T-cell (primary cell): ENCODE measurements at regions not wholly inside any gene's neighbourhood (a gene's known extent, or its start where the extent isn't known, plus 50 kb on each side); places are given as distances from the start of the nearest gene placed in this dataset.

Source experiments
- ATAC-seq, 4 experiments: fragments of 200-7000 bp in 3 of 4; fragments of 150-1000 bp in 1 of 4; cut with Tn5 transposase; replicated peaks in 1 of 4; 1 replicate in 3 of 4; 2 replicates in 1 of 4; pipeline ENCODE4 v1.10.0; 2021; ENCODE audit warnings: moderate library complexity in 3 of 4, mild to moderate bottlenecking in 2 of 4, moderate number of reproducible peaks in 1 of 4
- CTCF ChIA-PET, 2 donors: fragments of 300-600 bp; sonication (Branson Sonifier 250); formaldehyde crosslinking; loops; one replicate each; lab custom pipeline; 2022; ENCODE audit warnings: antibody characterized with exemption in 2 of 2; lab: Charles Lee
- POLR2A ChIA-PET, 2 donors: fragments of 300-600 bp; sonication (Branson Sonifier 250); formaldehyde crosslinking; loops; one replicate each; lab custom pipeline; 2022; ENCODE audit warnings: antibody characterized with exemption in 2 of 2; lab: Charles Lee
- DNase-seq, 35 experiments: peaks; one replicate each; pipeline versions ENCODE4 v3.0.0 to v3.0.0-alpha.2; 2013 to 2023
- H3K27ac ChIP-seq: one replicate; pipeline ENCODE4 v1.5.1; 2013; ENCODE audit warnings: low read length
- H3K27me3 ChIP-seq, 2 experiments: replicated peaks in 1 of 2; 1 replicate in 1 of 2; 2 replicates in 1 of 2; pipeline versions ENCODE4 v1.6.1 to v1.7.0; 2013; ENCODE audit warnings: low read length in 1 of 2, mixed read lengths in 1 of 2; ENCODE audit not compliant: control insufficient read depth in 2 of 2, insufficient read depth in 2 of 2; ENCODE audit errors: extremely low read depth in 1 of 2
- H3K36me3 ChIP-seq, 2 donors: 1 replicate in 1 of 2; 2 replicates in 1 of 2; pipeline versions ENCODE4 v1.6.1 to v1.7.0; 2013; ENCODE audit warnings: low read length in 1 of 2; ENCODE audit not compliant: control insufficient read depth in 2 of 2, insufficient read depth in 1 of 2; ENCODE audit errors: extremely low read depth in 1 of 2
- H3K4me1 ChIP-seq, 2 experiments: 1 replicate in 1 of 2; 2 replicates in 1 of 2; pipeline versions ENCODE4 v1.6.1 to v1.7.0; 2013; ENCODE audit warnings: low read length in 2 of 2, mixed read lengths in 1 of 2; ENCODE audit not compliant: insufficient read depth in 2 of 2, control insufficient read depth in 1 of 2; ENCODE audit errors: extremely low read depth in 1 of 2
- H3K4me3 ChIP-seq, 2 donors: 1 replicate in 1 of 2; 2 replicates in 1 of 2; pipeline versions ENCODE4 v1.5.1 to v1.7.0; 2013; ENCODE audit warnings: mild to moderate bottlenecking in 2 of 2, low read length in 1 of 2, moderate library complexity in 1 of 2; ENCODE audit not compliant: control insufficient read depth in 1 of 2; ENCODE audit errors: extremely low read depth in 1 of 2
- H3K9me3 ChIP-seq: 2 replicates; pipeline ENCODE4 v1.7.0; 2013
- H3K27ac Mint-ChIP-seq, 2 donors: one replicate each; pipeline ENCODE4 v1.8.0; 2020 to 2021; ENCODE audit warnings: mild to moderate bottlenecking in 2 of 2, mixed read lengths in 2 of 2
- H3K27me3 Mint-ChIP-seq, 2 donors: one replicate each; pipeline ENCODE4 v1.8.0; 2021 to 2022; ENCODE audit warnings: mixed read lengths in 2 of 2
- H3K36me3 Mint-ChIP-seq: one replicate; pipeline ENCODE4 v1.8.0; 2021; ENCODE audit warnings: mixed read lengths
- H3K4me1 Mint-ChIP-seq, 3 donors: one replicate each; pipeline ENCODE4 v1.8.0; 2020 to 2022; ENCODE audit warnings: mixed read lengths in 3 of 3, mild to moderate bottlenecking in 1 of 3
- H3K4me3 Mint-ChIP-seq, 3 donors: one replicate each; pipeline ENCODE4 v1.8.0; 2020 to 2022; ENCODE audit warnings: mild to moderate bottlenecking in 3 of 3, mixed read lengths in 3 of 3, moderate library complexity in 3 of 3
- H3K9me3 Mint-ChIP-seq, 3 donors: one replicate each; pipeline ENCODE4 v1.8.0; 2020 to 2022; ENCODE audit warnings: mixed read lengths in 3 of 3
- WGBS: methylation state at CpG from one replicate; pipeline ENCODE4 v1.1.5; 2013; ENCODE audit warnings: missing lambda C conversion rate; ENCODE audit not compliant: insufficient coverage; 5-methylcytosine and 5-hydroxymethylcytosine counted together

GRCh38 chr10:20726381-20726780 lies 170.7 kb downstream of the NEBL start:
- Histone ChIP-seq H3K27me3 (no peaks in the 10 kb centered on the region), H3K36me3 (no peaks in the 10 kb centered on the region), H3K9me3 (peaks cover 2% of the 10 kb centered on the region), H3K4me1 (no peaks in the 10 kb centered on the region), H3K4me3 (no peak overlapping the region), H3K27ac (no peak overlapping the region)
- H3K27ac Mint-ChIP-seq, result no peak overlapping the region
- CTCF ChIA-PET, result no interaction called here
- H3K4me3 Mint-ChIP-seq, result no peak overlapping the region
- H3K9me3 Mint-ChIP-seq, result peaks cover 7 to 28% (median 9%) of the 10 kb centered on the region in 3 donors
- no peaks in the 10 kb centered on the region for H3K27me3 Mint-ChIP-seq
- H3K36me3 Mint-ChIP-seq, result no peaks in the 10 kb centered on the region
- ATAC-seq (no peak), DNase-seq (peak in 1 of 35 experiments; percentile 1)
- H3K4me1 Mint-ChIP-seq, result no peaks in the 10 kb centered on the region
- POLR2A ChIA-PET, result no interaction called here
- WGBS, result 90% methylated on average over 3 of the region's 3 CpGs

- H3K4me3 ChIP-seq, result no peak overlapping the region
- Mint-ChIP-seq H3K9me3 (peaks cover 4 to 13% (median 10%) of the 10 kb centered on the region in 3 donors), H3K4me1 (no peaks in the 10 kb centered on the region), H3K36me3 (no peaks in the 10 kb centered on the region), H3K27ac (no peak overlapping the region), H3K4me3 (no peak overlapping the region), H3K27me3 (no peaks in the 10 kb centered on the region)
- no peaks in the 10 kb centered on the region for H3K27me3 ChIP-seq
- H3K9me3 ChIP-seq, result peaks cover 2% of the 10 kb centered on the region
- no peak overlapping the region for H3K27ac ChIP-seq
- ChIA-PET POLR2A (no interaction called here), CTCF (no interaction called here)
- DNase-seq, result no peak
- ATAC-seq, result no peak
- no peaks in the 10 kb centered on the region for H3K36me3 ChIP-seq
- H3K4me1 ChIP-seq, result no peaks in the 10 kb centered on the region
- no CpG with 5 or more reads among the region's 1 CpG for WGBS
Observed at GRCh38 chr10:20714979-20715378, 182.1 kb downstream of the NEBL start.

DNA sequence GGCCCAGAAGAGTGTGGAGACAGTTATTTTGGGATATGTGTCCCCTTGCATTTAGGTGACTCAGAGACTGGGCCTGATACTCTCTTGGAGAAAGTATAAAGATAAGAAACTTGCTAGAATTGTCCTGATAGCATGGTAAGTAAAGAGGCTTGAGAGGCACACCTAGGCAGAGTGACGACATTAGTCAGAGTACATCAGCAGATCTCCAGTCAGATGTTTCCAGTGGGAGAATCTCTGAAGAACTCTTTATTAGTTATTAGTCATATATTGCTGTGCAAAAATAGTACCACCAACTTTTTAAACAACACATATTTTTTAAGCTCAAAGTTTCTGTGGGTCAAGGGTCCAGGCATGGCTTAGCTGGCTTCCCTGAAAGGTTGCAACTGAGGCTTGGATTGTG lies 182.6 kb downstream of the NEBL start:
- ATAC-seq (no peak), DNase-seq (no peak)
- Histone ChIP-seq H3K4me3 (no peak overlapping the region), H3K36me3 (no peaks in the 10 kb centered on the region), H3K27me3 (no peaks in the 10 kb centered on the region), H3K4me1 (no peaks in the 10 kb centered on the region), H3K9me3 (peaks cover 2% of the 10 kb centered on the region), H3K27ac (no peak overlapping the region)
- CTCF ChIA-PET, result no interaction called here
- peaks cover 4 to 13% (median 10%) of the 10 kb centered on the region in 3 donors for H3K9me3 Mint-ChIP-seq
- H3K27ac Mint-ChIP-seq, result no peak overlapping the region
- no peaks in the 10 kb centered on the region for H3K36me3 Mint-ChIP-seq
- no peak overlapping the region for H3K4me3 Mint-ChIP-seq
- no peaks in the 10 kb centered on the region for H3K4me1 Mint-ChIP-seq
- no CpG with 5 or more reads among the region's 1 CpG for WGBS
- H3K27me3 Mint-ChIP-seq, result no peaks in the 10 kb centered on the region
- POLR2A ChIA-PET, result no interaction called here

DNA sequence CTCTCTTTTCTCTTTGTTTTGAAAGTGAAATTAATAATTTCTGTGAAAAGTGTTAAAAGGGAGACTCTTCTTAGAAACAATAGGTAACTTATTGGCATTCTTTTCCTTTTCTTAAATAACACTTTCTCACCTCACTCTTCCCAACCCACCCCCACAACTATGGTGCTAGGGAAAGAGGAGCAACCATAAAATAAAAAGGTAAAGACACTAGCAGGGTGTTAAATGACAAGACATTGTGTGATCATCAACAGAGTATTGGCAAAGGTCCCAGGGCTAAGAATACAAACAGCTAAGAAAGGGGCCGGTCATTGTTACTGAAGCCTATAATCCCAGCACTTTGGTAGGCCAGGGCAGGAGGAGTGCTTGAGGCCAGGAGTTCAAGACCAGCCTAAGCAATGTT lies 183.7 kb downstream of the NEBL start:
- Mint-ChIP-seq H3K27me3 (no peaks in the 10 kb centered on the region), H3K4me1 (no peaks in the 10 kb centered on the region), H3K36me3 (no peaks in the 10 kb centered on the region), H3K27ac (no peak overlapping the region), H3K9me3 (peaks cover 4 to 12% (median 10%) of the 10 kb centered on the region in 3 donors), H3K4me3 (no peak overlapping the region)
- DNase-seq (no peak), ATAC-seq (no peak)
- no peak overlapping the region for H3K4me3 ChIP-seq
- no peaks in the 10 kb centered on the region for H3K27me3 ChIP-seq
- H3K4me1 ChIP-seq, result no peaks in the 10 kb centered on the region
- H3K36me3 ChIP-seq, result no peaks in the 10 kb centered on the region
- POLR2A ChIA-PET, result no interaction called here
- peaks cover 2% of the 10 kb centered on the region for H3K9me3 ChIP-seq
- 100% methylated on average over 1 of the region's 1 CpG for WGBS
- no peak overlapping the region for H3K27ac ChIP-seq
- CTCF ChIA-PET, result no interaction called here

DNA sequence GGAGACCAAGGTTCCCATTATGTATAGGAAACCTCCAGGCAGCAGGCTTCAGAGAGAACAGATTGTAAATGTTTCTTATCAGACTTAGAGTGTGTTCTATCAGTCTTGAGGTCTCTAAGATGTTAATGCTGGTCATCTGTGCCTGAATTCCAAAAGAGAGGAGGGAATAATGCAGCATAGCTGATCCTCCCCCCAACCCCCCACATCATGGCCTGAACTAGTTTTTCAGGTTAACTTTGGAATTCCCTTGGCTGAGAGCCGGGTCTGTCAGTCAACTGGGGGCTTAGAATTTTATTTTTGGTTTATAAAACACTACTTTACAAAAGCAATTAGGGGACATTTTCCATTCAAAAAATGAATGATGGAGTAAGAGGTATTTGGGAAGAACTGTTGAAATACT lies 184.3 kb downstream of the NEBL start:
- Mint-ChIP-seq H3K27me3 (no peaks in the 10 kb centered on the region), H3K4me1 (no peaks in the 10 kb centered on the region), H3K4me3 (no peak overlapping the region), H3K36me3 (no peaks in the 10 kb centered on the region), H3K9me3 (peaks cover 4 to 11% (median 10%) of the 10 kb centered on the region in 3 donors), H3K27ac (no peak overlapping the region)
- peaks cover 2% of the 10 kb centered on the region for H3K9me3 ChIP-seq
- WGBS, result no CpG with 5 or more reads among the region's 1 CpG
- H3K4me3 ChIP-seq, result no peak overlapping the region
- ATAC-seq (no peak), DNase-seq (no peak)
- CTCF ChIA-PET, result no interaction called here
- H3K4me1 ChIP-seq, result no peaks in the 10 kb centered on the region
- no peaks in the 10 kb centered on the region for H3K36me3 ChIP-seq
- POLR2A ChIA-PET, result no interaction called here
- H3K27ac ChIP-seq, result no peak overlapping the region
- H3K27me3 ChIP-seq, result no peaks in the 10 kb centered on the region

DNA sequence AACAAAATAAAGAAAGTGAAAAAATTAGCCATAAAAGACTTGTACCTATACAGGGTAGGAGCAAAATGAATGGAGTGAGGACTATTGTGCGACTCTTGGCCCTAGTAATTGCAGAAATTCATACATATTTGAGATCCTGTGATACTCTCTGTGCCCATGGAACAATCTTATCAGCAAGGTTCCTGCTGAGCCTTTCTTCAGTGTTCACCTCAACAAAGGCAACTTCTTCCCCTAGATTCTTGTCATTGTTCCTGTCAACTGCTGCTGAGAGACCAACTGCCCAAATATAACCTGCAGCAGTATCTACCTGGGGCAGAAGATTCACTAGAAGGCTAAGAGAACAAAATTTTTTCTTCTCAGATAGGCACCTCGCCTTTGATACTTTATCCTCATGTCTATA lies 187.4 kb downstream of the NEBL start:
- Mint-ChIP-seq H3K27me3 (no peaks in the 10 kb centered on the region), H3K36me3 (no peaks in the 10 kb centered on the region), H3K4me3 (no peak overlapping the region), H3K27ac (no peak overlapping the region), H3K9me3 (peaks cover under 1 to 7% (median 6%) of the 10 kb centered on the region in 3 donors), H3K4me1 (no peaks in the 10 kb centered on the region)
- POLR2A ChIA-PET, result no interaction called here
- no peaks in the 10 kb centered on the region for H3K9me3 ChIP-seq
- no peak overlapping the region for H3K4me3 ChIP-seq
- no peaks in the 10 kb centered on the region for H3K27me3 ChIP-seq
- no peaks in the 10 kb centered on the region for H3K36me3 ChIP-seq
- H3K4me1 ChIP-seq, result no peaks in the 10 kb centered on the region
- no peak for ATAC-seq
- CTCF ChIA-PET, result no interaction called here
- no peak for DNase-seq
- no peak overlapping the region for H3K27ac ChIP-seq
- no CpG with 5 or more reads among the region's 2 CpGs for WGBS

GRCh38 chr10:20708305-20708704 lies 188.8 kb downstream of the NEBL start:
- CTCF ChIA-PET, result no interaction called here
- no CpG with 5 or more reads among the region's 4 CpGs for WGBS

More at GRCh38 chr10:20708305-20708704, 188.8 kb downstream of the NEBL start:
- no peaks in the 10 kb centered on the region for H3K4me1 ChIP-seq
- H3K27ac Mint-ChIP-seq, result no peak overlapping the region
- no peaks in the 10 kb centered on the region for H3K36me3 Mint-ChIP-seq
- no peak for ATAC-seq
- H3K4me1 Mint-ChIP-seq, result no peaks in the 10 kb centered on the region
- H3K4me3 Mint-ChIP-seq, result no peak overlapping the region
- H3K27ac ChIP-seq, result no peak overlapping the region
- no peaks in the 10 kb centered on the region for H3K36me3 ChIP-seq
- H3K9me3 ChIP-seq, result no peaks in the 10 kb centered on the region
- H3K9me3 Mint-ChIP-seq, result peaks cover 5 to 7% (median 7%) of the 10 kb centered on the region in 3 donors
- H3K4me3 ChIP-seq, result no peak overlapping the region
- H3K27me3 Mint-ChIP-seq, result no peaks in the 10 kb centered on the region
- POLR2A ChIA-PET, result no interaction called here
- no peak for DNase-seq
- no peaks in the 10 kb centered on the region for H3K27me3 ChIP-seq
